PC-3 (cell line): ENCODE measurements at regions not wholly inside any gene's neighbourhood (a gene's known extent, or its start where the extent isn't known, plus 50 kb on each side); places are given as distances from the start of the nearest gene placed in this dataset.

Experiments
- EZH2 ChIP-seq: fragments of 300-600 bp; sonication (generic); IDR thresholded peaks from one replicate; pipeline ENCODE4 v1.6.1; 2017; ENCODE audit warnings: antibody characterized with exemption, mild to moderate bottlenecking, low read length; ENCODE audit not compliant: unreplicated experiment
- TF ChIP-seq, protein P1 (sequence below): fragments of 300-600 bp; sonication (generic); conservative IDR thresholded peaks from 2 replicates; pipeline ENCODE4 v1.5.1; 2017; ENCODE audit warnings: antibody characterized with exemption, low read depth, mild to moderate bottlenecking, low read length

DNA sequence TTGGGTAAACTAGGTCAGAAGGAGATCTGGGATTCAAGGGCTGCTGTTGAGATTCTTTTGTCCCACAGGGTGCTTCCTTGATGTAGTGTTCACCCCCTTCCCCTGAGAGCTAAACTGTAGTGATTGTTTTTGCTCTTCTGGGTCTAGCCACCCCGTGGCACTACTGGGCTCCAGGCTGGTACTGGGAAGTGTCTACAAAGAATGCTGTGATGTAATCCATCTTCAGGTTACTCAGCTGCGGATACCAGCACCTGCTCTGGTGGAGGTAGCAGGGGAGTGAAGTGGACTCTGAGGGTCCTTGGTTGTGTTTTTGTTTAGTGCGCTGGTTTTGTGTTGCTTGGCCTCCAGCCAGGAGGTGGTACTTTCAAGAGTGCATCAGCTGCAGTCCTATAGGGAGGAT lies 365.5 kb downstream of the ZNF674 start:
- TF ChIP-seq, protein P1, sequence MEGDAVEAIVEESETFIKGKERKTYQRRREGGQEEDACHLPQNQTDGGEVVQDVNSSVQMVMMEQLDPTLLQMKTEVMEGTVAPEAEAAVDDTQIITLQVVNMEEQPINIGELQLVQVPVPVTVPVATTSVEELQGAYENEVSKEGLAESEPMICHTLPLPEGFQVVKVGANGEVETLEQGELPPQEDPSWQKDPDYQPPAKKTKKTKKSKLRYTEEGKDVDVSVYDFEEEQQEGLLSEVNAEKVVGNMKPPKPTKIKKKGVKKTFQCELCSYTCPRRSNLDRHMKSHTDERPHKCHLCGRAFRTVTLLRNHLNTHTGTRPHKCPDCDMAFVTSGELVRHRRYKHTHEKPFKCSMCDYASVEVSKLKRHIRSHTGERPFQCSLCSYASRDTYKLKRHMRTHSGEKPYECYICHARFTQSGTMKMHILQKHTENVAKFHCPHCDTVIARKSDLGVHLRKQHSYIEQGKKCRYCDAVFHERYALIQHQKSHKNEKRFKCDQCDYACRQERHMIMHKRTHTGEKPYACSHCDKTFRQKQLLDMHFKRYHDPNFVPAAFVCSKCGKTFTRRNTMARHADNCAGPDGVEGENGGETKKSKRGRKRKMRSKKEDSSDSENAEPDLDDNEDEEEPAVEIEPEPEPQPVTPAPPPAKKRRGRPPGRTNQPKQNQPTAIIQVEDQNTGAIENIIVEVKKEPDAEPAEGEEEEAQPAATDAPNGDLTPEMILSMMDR, result no peak
- no peak for TF ChIP-seq EZH2
